ENCODE measurements at regions not wholly inside any gene's neighbourhood (a gene's known extent, or its start where the extent isn't known, plus 50 kb on each side); places are given as distances from the start of the nearest gene placed in this dataset.
A peak's percentile ranks its signal among the peaks of the same experiment; 100 is the strongest.

- no peak overlapping the region for H3K4me3 ChIP-seq (ENCODE audit: low read depth, low read length)
- in situ Hi-C loops (cut with HindIII; ENCODE audit: low sequenced_read_pairs), result no loop called here
- TF ChIP-seq CTCF (IDR thresholded peaks at IDR 0.05; ENCODE audit: low read depth, low read length), result no peak
- no peak for DNase-seq (ENCODE audit: low read depth, low spot score)
These were observed 764.3 kb upstream of the PRMT6 start for GRCh38 chr1:106292130-106292529.

- no peak overlapping the region for H3K4me3 ChIP-seq (ENCODE audit: low read depth, low read length)
- DNase-seq (ENCODE audit: low read depth, low spot score), result no peak
- no peak for TF ChIP-seq CTCF (IDR thresholded peaks at IDR 0.05; ENCODE audit: low read depth, low read length)
- in situ Hi-C loops (cut with HindIII; ENCODE audit: low sequenced_read_pairs), result no loop called here
These were observed 760.0 kb upstream of the PRMT6 start for GRCh38 chr1:106296431-106296830.

GRCh38 chr1:106304106-106304505 lies 752.4 kb upstream of the PRMT6 start:
- TF ChIP-seq CTCF (IDR thresholded peaks at IDR 0.05; ENCODE audit: low read depth, low read length), result no peak
- H3K4me3 ChIP-seq (ENCODE audit: low read depth, low read length), result no peak overlapping the region
- in situ Hi-C loops (cut with HindIII; ENCODE audit: low sequenced_read_pairs), result no loop called here
- DNase-seq (ENCODE audit: low read depth, low spot score), result no peak

GRCh38 chr1:106319612-106320011 lies 736.9 kb upstream of the PRMT6 start:
- no peak for DNase-seq (ENCODE audit: low read depth, low spot score)
- no peak for TF ChIP-seq CTCF (IDR thresholded peaks at IDR 0.05; ENCODE audit: low read depth, low read length)
- in situ Hi-C loops (cut with HindIII; ENCODE audit: low sequenced_read_pairs), result no loop called here
- no peak overlapping the region for H3K4me3 ChIP-seq (ENCODE audit: low read depth, low read length)

GRCh38 chr1:106325600-106325999 lies 730.9 kb upstream of the PRMT6 start:
- in situ Hi-C loops (cut with HindIII; ENCODE audit: low sequenced_read_pairs), result no loop called here
- TF ChIP-seq CTCF (IDR thresholded peaks at IDR 0.05; ENCODE audit: low read depth, low read length), result no peak
- H3K4me3 ChIP-seq (ENCODE audit: low read depth, low read length), result no peak overlapping the region
- DNase-seq (ENCODE audit: low read depth, low spot score), result no peak

GRCh38 chr1:106344494-106344893 lies 712.0 kb upstream of the PRMT6 start:
- no peak for TF ChIP-seq CTCF (IDR thresholded peaks at IDR 0.05; ENCODE audit: low read depth, low read length)
- in situ Hi-C loops (cut with HindIII; ENCODE audit: low sequenced_read_pairs), result no loop called here
- no peak overlapping the region for H3K4me3 ChIP-seq (ENCODE audit: low read depth, low read length)
- DNase-seq (ENCODE audit: low read depth, low spot score), result no peak

GRCh38 chr1:106360252-106360651 lies 696.2 kb upstream of the PRMT6 start:
- in situ Hi-C loops (cut with HindIII; ENCODE audit: low sequenced_read_pairs), result no loop called here
- DNase-seq (ENCODE audit: low read depth, low spot score), result no peak
- no peak overlapping the region for H3K4me3 ChIP-seq (ENCODE audit: low read depth, low read length)
- TF ChIP-seq CTCF (IDR thresholded peaks at IDR 0.05; ENCODE audit: low read depth, low read length), result peak; percentile 17

Data from astrocyte of the spinal cord (primary cell).